Activated T-cell treated with anti-CD3 and anti-CD28 coated beads, Interleukin-2, amount 50 U/mL, for 4 hours (primary cell): ENCODE measurements at regions not wholly inside any gene's neighbourhood (a gene's known extent, or its start where the extent isn't known, plus 50 kb on each side); places are given as distances from the start of the nearest gene placed in this dataset.

Experiments
- ATAC-seq, 2 donors: fragments of 200-7000 bp; cut with Tn5 transposase; one replicate each; pipeline ENCODE4 v1.10.0; 2021
- DNase-seq: peaks from one replicate; pipeline ENCODE4 v3.0.0-alpha.2; 2020
- H3K27me3 Mint-ChIP-seq: one replicate; pipeline ENCODE4 v1.8.0; 2021; ENCODE audit warnings: low read depth, mixed read lengths
- H3K36me3 Mint-ChIP-seq: one replicate; pipeline ENCODE4 v1.8.0; 2022; ENCODE audit warnings: mixed read lengths; ENCODE audit not compliant: insufficient read depth
- H3K4me1 Mint-ChIP-seq: one replicate; pipeline ENCODE4 v1.8.0; 2021; ENCODE audit warnings: low read depth, mixed read lengths
- H3K4me3 Mint-ChIP-seq: one replicate; pipeline ENCODE4 v1.8.0; 2021; ENCODE audit warnings: mild to moderate bottlenecking, moderate library complexity, mixed read lengths
- H3K9me3 Mint-ChIP-seq: one replicate; pipeline ENCODE4 v1.8.0; 2021; ENCODE audit warnings: mixed read lengths

DNA sequence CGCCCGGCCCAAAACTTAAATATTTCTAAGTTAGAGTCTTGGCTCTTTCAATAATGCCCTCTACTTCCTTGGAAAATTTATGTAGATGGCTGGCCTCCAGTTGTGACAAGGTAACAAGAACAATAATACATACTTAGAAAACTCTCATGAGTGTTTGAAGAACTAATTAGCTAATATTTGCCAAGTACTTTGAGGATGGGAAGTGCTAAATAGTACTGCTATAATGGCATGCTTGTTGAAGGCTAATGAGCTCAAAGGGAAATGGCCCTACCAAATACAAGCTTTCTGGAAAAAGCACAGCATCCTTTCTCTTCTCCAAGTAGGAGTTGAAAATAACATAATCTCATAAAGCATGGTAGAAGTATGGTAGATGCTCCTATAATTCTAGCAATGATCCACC is 1022.2 kb upstream of the PIK3C3 start:
- Mint-ChIP-seq H3K9me3 (peaks cover 27% of the 10 kb centered on the region), H3K27me3 (no peaks in the 10 kb centered on the region), H3K36me3 (no peaks in the 10 kb centered on the region), H3K4me3 (no peak overlapping the region), H3K4me1 (no peaks in the 10 kb centered on the region)
- ATAC-seq (no peak), DNase-seq (no peak)

GRCh38 chr18:40930211-40930882 is 1024.7 kb upstream of the PIK3C3 start:
- Mint-ChIP-seq H3K36me3 (no peaks in the 10 kb centered on the region), H3K27me3 (no peaks in the 10 kb centered on the region), H3K9me3 (peaks cover 19% of the 10 kb centered on the region), H3K4me1 (no peaks in the 10 kb centered on the region), H3K4me3 (no peak overlapping the region)
- DNase-seq (no peak), ATAC-seq (no peak)

DNA sequence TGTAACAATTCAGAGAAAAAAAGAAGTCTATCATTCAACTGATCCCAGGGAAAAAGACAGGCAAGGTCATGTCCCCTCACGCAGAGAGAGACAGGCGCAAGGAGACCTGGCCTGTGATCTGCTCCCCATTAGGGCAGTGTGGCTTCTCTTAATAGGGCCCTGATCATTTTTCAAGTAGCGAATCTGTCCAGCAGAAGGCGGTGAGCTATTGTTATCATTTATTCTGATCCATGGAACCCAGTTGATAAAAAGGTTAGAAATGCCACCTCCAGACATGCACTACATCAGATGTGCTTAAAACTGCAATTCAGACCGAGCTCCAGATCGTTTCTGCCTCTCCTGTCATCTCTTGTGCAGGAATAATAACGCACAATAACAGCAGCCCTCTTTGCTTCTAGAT is 1025.6 kb upstream of the PIK3C3 start:
- no peak for ATAC-seq
- Mint-ChIP-seq H3K9me3 (peaks cover 23% of the 10 kb centered on the region), H3K4me1 (no peaks in the 10 kb centered on the region), H3K4me3 (no peak overlapping the region), H3K36me3 (no peaks in the 10 kb centered on the region), H3K27me3 (no peaks in the 10 kb centered on the region)
- no peak for DNase-seq

GRCh38 chr18:40926679-40927078 is 1028.4 kb upstream of the PIK3C3 start:
- Mint-ChIP-seq H3K4me3 (no peak overlapping the region), H3K4me1 (no peaks in the 10 kb centered on the region), H3K27me3 (no peaks in the 10 kb centered on the region), H3K9me3 (peaks cover 16% of the 10 kb centered on the region), H3K36me3 (no peaks in the 10 kb centered on the region)
- DNase-seq (no peak), ATAC-seq (no peak)

DNA sequence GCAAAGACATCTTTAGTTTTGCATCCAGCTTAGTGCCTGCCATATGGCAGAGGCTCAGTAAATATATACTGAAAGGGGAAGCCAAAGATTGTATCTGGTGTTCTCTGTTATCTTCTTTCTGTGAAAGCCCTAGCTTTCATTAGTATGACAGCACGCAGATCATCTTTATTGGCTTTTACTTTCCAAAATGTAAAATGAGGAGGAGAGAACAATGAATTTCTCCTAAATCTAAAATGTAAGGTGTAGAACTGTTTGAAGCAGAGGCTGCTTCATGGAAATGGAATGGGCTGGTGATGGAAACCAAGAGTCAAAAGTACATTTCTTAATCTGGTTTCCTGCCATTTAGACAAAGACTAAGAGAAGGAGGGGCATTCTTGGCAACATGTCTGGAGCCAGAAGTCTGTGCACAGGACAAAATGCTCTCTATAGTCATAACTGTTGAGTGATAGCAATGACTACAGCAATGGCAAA is 1029.9 kb upstream of the PIK3C3 start:
- no peaks in the 10 kb centered on the region for H3K4me1 Mint-ChIP-seq
- no peaks in the 10 kb centered on the region for H3K27me3 Mint-ChIP-seq
- no peak overlapping the region for H3K4me3 Mint-ChIP-seq
- no peak for ATAC-seq
- no peak for DNase-seq
- H3K36me3 Mint-ChIP-seq: no peaks in the 10 kb centered on the region
- H3K9me3 Mint-ChIP-seq: peaks cover 16% of the 10 kb centered on the region

- Mint-ChIP-seq H3K4me3 (no peak overlapping the region), H3K36me3 (no peaks in the 10 kb centered on the region), H3K4me1 (no peaks in the 10 kb centered on the region), H3K27me3 (no peaks in the 10 kb centered on the region), H3K9me3 (peaks cover 15% of the 10 kb centered on the region)
- DNase-seq: no peak
- ATAC-seq: no peak
Observed at GRCh38 chr18:40921845-40922629, 1033.0 kb upstream of the PIK3C3 start.

DNA sequence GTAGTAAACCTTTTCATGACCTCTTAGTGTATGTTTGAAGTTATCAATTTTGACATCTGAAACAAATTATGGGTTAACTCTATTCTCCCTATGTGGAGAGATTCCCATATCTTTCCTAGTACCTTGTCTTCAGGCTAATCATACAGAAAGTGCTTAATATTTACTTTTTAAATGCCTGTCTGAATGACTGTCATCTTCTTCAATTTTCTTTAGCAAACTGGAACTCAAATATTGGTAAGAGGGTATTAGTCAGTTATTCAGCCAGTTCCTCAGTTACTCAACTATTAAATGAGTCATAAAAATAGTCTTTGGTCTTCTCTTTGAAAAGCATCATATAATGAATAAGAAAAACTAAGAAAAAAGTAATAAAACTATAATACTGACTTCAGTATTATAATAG is 1038.0 kb upstream of the PIK3C3 start:
- Mint-ChIP-seq H3K27me3 (no peaks in the 10 kb centered on the region), H3K4me1 (no peaks in the 10 kb centered on the region), H3K36me3 (no peaks in the 10 kb centered on the region), H3K4me3 (no peak overlapping the region), H3K9me3 (peaks cover 10% of the 10 kb centered on the region)
- DNase-seq (no peak), ATAC-seq (no peak)

DNA sequence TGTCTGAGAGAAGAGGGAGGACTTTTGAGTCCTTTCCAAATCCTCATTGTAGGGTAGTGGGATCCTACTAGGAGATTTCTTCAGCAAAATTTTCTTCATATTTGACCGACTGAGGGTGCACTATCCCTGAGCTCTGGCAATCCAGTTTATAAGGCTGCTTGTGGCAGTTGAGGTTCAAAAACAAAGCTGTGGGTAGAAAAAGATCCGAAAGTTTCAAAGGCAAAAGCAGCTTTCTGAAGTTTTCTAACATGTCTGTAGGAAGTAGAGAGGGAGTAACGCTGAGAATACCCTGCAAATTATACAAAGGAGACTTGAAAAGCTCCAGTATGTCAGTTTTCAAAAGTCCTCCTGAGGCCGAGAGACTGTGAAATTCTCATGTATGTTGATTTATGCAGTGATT is 1039.3 kb upstream of the PIK3C3 start:
- Mint-ChIP-seq H3K4me1 (no peaks in the 10 kb centered on the region), H3K36me3 (no peaks in the 10 kb centered on the region), H3K9me3 (peaks cover 10% of the 10 kb centered on the region), H3K4me3 (no peak overlapping the region), H3K27me3 (no peaks in the 10 kb centered on the region)
- DNase-seq (no peak), ATAC-seq (no peak)

GRCh38 chr18:40911582-40912254 is 1043.3 kb upstream of the PIK3C3 start:
- Mint-ChIP-seq H3K4me3 (no peak overlapping the region), H3K4me1 (no peaks in the 10 kb centered on the region), H3K9me3 (peaks cover 5% of the 10 kb centered on the region), H3K27me3 (no peaks in the 10 kb centered on the region), H3K36me3 (no peaks in the 10 kb centered on the region)
- ATAC-seq (no peak), DNase-seq (no peak)

- Mint-ChIP-seq H3K4me3 (no peak overlapping the region), H3K36me3 (no peaks in the 10 kb centered on the region), H3K4me1 (no peaks in the 10 kb centered on the region), H3K27me3 (no peaks in the 10 kb centered on the region), H3K9me3 (peaks cover 4% of the 10 kb centered on the region)
- no peak for DNase-seq
- ATAC-seq: no peak
Observed at GRCh38 chr18:40911041-40911440, 1044.0 kb upstream of the PIK3C3 start.

GRCh38 chr18:40907842-40908241 is 1047.2 kb upstream of the PIK3C3 start:
- H3K27me3 Mint-ChIP-seq: no peaks in the 10 kb centered on the region
- peaks cover 4% of the 10 kb centered on the region for H3K9me3 Mint-ChIP-seq
- H3K4me1 Mint-ChIP-seq: no peaks in the 10 kb centered on the region
- DNase-seq: no peak
- H3K36me3 Mint-ChIP-seq: no peaks in the 10 kb centered on the region
- no peak overlapping the region for H3K4me3 Mint-ChIP-seq
- ATAC-seq: no peak

GRCh38 chr18:40904295-40904694 is 1050.7 kb upstream of the PIK3C3 start:
- ATAC-seq (no peak), DNase-seq (no peak)
- Mint-ChIP-seq H3K4me1 (no peaks in the 10 kb centered on the region), H3K9me3 (peaks cover 16% of the 10 kb centered on the region), H3K36me3 (no peaks in the 10 kb centered on the region), H3K27me3 (no peaks in the 10 kb centered on the region), H3K4me3 (no peak overlapping the region)

DNA sequence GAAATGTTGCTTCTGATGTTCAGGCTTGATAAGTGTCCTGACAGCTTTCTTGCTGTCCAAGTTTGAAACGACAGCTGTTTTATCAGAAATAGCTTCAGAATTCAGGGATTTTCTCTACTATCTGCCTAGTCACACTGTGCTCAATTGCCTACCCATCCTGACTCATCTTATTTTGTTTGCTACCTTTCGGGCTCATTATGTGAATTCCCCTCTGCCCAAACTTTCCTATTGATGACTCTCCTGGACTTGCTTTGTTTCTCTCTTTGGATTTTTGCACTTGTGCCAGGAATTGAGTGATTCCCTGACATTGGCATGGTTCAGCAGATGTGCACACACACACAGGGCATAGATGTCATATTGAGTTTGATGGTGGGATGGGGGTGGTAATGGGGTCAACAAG is 1052.6 kb upstream of the PIK3C3 start:
- Mint-ChIP-seq H3K9me3 (peaks cover 18% of the 10 kb centered on the region), H3K4me1 (no peaks in the 10 kb centered on the region), H3K27me3 (no peaks in the 10 kb centered on the region), H3K4me3 (no peak overlapping the region), H3K36me3 (no peaks in the 10 kb centered on the region)
- DNase-seq: no peak
- ATAC-seq: no peak

DNA sequence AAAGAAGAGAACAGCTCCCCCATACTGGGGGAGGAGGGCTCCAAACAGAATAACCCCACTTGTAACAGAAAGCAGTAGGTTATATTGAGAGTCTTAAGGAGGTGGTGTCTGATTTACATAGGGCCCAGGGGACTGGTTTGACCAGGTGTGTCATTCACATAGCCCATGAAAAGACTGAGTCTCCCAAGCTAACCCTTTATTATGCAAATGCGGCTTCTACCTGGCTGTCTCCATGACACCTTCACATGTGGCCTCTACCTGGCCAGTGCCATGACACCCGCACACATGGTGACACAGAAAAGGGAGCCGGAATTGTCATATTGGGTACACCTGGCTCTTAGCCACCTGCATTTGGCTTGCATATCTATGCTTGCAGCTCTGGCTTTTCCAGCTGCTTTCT is 1057.2 kb upstream of the PIK3C3 start:
- no peak for ATAC-seq

DNA sequence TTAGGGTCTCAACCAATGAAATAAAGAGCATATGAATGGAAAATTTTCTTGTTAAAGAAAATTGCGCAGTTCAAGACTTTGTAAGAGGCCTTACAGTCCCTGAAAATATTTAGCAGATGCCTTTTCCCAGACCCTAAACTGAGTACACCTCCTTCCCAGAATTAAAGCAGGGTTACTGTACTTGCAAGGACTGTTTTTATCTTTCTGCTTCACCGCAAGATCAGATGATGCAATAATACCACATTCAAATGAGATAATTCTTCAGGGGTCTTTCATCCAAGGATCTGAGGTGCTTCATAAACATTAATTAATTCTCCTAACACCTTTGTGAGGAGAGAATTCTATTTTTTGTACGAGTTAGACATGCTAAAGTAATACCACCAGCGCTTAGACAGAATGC is 1071.8 kb upstream of the PIK3C3 start:
- Mint-ChIP-seq H3K9me3 (peaks cover 14% of the 10 kb centered on the region), H3K4me1 (no peaks in the 10 kb centered on the region), H3K27me3 (no peaks in the 10 kb centered on the region), H3K36me3 (no peaks in the 10 kb centered on the region), H3K4me3 (no peak overlapping the region)
- no peak for ATAC-seq
- no peak for DNase-seq

More for the DNA sequence above, 1057.2 kb upstream of the PIK3C3 start:
- Mint-ChIP-seq H3K27me3 (no peaks in the 10 kb centered on the region), H3K4me1 (no peaks in the 10 kb centered on the region), H3K9me3 (peaks cover 28% of the 10 kb centered on the region), H3K36me3 (no peaks in the 10 kb centered on the region), H3K4me3 (no peak overlapping the region)
- DNase-seq: no peak
